Germinal center (tissue), 1 donor: ENCODE measurements at regions not wholly inside any gene's neighbourhood (a gene's known extent, or its start where the extent isn't known, plus 50 kb on each side); places are given as distances from the start of the nearest gene placed in this dataset.

Experiments used
- DNase-seq: peaks from one replicate; pipeline ENCODE4 v3.0.0; 2012; ENCODE audit warnings: mixed read lengths, low spot score

DNA sequence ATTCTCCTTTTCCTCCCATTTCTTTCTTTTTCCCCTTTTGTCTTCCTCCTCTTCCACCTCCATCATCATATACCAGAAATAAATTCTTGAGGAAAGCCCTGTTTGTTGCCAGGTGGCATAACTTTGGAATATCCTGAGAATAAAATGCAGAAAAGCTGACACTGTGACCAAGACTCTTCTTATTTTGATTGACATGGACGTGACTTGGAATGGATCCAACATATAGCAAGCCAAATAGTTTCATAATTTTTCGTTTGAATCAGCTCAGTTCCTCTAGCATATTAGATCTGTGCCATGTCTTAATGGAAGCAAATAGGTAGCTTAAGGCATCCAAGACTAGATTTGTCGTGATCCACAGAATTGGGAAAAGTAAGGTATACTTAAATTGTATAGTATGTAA, 354.7 kb upstream of the FIGN start:
- DNase-seq: no peak

DNA sequence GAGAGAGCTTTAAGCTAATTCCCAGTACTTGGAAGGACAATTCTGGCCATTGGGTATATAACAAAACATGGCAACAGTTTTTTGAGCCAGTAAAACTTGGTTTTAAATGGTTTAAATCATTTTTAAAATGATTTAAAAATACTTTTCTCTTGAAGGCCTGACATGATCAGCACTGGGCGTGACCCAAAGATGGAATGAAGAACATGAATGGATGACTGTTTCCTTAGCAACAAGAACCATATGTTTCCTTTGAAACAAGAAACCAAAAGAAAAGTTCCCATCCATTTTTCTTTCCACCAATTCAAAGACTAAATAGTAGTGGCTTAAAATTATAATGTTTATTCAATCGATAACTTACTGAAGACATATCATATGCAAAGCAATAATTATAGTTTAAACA, 348.3 kb upstream of the FIGN start:
- DNase-seq: no peak

DNA sequence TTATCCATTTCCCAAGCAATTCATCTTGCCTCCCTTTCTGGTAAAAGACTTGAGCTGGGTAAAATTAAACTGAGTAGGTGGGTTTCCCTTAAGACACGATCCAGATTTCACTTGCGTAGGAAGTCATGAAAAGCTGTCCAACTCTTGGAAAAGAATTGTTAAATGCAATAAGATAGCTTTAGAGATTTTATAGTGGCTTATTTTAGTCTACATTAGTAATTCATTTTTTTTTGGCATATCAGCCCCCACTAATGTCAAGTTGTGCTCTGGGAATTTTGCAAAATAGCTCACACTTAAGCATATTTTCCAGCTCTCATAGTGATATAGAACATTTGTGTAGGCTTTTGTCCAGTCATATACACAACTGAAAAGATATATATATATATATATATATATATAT, 344.7 kb upstream of the FIGN start:
- no peak for DNase-seq

DNA sequence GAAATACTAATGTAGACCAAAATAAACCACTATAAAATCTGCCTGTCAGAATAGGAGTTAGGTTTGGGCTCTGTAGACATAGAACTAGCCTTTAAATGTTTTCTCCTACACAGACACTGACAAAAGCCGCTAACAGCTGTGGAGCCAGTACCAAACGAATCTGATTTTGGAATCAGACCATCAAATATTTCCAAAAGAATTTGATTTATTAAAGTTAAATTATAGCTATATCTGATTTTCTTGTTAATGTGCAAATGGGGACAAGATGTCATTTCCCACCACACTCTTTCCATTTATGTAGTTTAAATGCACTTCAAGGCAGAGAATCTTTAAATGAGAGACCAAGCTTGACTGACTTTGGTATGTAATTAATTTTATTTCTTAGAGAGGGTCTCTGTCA, 343.4 kb upstream of the FIGN start:
- no peak for DNase-seq

DNA sequence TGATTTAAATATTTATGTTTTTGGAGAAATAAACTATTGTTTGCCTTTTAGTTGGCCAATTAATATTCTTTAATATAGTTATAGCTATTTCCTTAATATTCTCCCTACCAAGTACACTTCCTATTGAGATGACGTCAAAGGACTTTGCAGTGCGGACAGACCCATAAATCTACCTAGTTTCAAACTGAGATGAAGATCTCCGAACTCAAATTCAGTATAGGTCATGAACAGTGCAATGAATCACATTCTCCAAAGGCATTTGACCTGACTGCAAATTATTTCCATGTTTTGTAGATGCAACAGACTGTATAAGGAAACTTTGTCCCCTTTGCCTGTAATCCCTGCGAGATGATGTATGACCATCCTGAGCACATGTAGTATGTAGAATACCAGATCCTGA, 342.6 kb upstream of the FIGN start:
- no peak for DNase-seq

DNA sequence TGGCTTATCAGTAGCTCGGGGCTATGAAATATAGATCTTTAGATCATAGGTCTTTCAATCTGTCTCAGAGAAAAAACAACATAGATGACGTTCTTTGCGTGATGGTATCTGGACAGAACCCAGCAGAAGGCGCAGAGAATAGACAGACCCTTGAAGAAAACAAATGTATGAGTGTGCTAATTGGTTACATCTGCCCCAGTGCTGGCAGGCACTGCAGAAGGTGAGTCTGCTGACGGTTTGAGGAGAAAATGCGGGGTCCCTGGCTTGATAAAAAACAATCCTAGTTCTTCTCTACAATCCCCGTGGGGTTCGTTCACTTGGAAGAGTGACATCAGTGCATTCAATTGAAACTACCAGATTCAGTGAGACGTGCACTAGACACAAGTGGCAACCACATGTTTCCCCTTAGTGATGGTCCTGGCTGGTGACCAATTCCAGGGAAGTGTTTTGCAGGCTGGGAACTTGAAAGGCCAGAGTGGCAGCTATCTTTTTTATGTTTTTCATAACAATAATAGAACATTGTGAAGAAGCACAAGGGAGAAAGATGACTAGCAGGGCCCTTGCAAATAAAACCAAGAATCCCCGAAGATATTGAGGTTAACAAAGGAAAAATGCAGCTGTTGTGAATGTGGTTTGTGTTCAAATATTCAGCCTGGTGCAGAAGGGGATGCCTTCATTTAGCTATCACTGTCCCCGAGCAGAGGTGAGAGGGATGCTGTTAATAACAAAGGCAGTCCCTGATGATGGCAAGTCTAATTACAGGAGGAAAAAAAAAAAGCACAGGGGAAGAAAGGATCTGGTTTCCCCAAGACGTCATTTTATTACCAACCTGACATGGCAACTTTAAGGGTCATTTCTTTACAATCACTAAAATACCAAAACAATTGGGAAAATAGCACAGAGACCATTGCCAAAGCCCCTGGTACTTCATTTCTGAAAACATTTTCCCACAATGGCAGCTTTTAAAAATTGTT, 337.6 kb upstream of the FIGN start:
- no peak for DNase-seq

DNA sequence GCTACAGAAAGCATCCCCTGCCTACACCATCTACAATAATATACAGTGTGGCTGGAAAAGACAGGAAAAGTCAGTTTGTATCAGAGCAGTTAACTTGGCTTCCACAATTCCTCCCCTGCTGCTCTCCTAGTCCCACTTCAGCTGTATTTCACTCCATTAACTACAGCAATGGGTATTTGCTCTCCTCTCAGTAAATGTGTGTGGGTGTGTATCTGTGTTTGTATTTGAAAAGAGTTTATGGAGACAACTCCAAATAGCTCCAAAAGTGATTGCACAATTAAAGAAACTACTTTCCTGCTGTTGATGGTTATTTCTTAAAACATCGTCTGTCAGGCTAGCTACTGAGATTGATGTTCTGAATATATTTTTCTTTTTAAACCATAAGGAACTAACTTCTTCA, 333.7 kb upstream of the FIGN start:
- no peak for DNase-seq

DNA sequence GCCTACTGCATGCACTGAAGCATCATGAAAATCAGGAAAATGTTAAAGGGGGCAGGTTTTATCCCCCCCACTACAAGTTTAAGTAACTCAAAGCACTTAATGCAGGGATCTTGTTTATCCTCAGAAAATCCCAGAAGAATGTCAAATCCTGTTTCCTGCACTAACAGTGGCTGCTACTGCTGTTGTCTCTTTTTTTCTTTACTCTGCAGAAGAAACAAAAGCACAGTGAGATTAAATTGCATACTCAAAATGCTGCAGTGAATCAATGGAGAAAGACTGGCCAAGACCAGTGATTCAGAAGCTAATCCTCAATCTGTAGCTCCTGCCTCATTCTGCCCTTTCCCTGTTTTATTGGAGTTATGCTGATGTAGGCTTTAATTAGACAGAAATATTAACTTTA, 332.3 kb upstream of the FIGN start:
- DNase-seq: no peak

DNA sequence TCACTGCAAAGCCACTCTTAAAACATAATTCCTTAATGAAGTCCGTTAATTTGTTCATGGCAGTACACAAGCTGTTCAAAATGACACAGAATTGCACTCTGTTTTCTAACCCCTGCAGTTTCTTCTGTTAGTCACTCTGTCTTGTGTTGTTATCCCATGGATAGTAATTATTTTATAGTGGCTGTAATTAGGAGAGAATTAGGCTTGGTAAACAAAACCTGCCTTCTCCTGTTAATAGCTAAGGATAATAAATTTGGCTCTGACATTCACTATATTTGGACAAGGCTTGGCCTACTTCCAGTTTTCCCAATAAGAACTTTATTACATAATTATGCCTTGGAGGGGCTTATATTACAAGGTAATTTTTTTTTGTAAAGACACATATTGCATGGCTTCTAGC, 330.3 kb upstream of the FIGN start:
- no peak for DNase-seq

DNA sequence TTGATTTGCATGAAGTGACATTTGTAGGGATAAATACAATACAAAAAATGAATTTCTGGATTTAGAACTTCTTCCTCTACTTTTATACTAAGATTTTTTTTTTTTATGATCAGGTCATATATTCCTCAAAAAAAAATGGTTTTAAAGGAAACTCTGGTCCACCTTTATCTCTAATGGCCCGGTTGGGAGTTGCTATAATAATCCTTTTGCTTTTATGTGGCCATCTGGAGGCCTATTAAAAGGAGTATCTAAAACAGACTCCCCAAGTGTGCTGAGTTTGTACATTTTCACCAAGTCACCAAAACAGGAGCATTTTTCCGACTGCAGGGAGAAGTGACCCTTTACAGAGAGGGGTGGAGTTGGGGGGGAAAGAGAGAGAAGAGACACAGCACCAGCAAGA, 329.2 kb upstream of the FIGN start:
- no peak for DNase-seq

DNA sequence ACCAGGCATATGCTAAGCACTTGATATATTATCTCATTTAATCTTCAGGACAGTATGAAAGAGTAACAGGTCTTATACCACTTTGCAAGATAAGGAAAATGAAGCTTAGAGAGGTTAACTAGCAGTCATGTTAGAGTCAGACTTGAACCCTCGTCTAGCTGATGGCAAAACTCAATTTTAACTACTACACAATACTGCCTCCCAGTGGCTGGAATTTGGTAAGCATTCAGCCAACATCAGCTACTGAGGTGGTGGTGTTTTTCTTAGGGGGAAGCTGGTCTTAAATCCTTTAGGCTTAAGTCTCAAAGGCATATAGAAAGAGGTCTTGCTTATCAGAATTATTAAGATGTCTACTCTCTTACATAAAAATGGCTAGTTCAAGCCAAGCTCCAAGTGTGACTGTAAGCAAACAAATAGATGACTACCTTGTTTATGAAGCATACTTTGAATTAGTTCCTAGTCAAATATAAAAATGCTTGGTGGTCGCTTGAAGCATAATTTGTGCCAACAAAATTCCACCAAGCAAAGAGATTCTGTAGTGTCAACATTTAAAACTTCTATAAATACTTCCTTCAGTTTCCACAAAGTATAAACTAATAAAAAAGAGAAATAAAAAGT, 325.4 kb upstream of the FIGN start:
- DNase-seq: peak; percentile 3

DNA sequence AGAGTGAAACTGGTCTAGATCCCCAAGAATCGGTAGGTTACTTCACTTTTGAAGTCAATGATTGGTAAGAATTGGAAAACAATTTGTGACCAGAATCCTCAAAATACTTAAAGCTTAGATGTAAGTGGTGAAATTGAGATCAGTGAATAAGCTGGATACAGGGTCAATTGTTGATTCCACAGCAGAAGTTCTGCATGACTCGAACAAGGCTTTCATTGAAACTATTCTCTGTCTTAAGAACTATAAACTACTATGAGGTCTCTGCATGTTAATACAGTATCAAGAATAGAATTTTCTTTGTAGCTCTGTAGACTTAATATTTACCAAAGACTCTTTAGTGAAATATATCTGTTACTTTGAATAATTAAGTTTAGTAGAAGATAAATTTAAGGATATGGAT, 324.2 kb upstream of the FIGN start:
- DNase-seq: no peak

DNA sequence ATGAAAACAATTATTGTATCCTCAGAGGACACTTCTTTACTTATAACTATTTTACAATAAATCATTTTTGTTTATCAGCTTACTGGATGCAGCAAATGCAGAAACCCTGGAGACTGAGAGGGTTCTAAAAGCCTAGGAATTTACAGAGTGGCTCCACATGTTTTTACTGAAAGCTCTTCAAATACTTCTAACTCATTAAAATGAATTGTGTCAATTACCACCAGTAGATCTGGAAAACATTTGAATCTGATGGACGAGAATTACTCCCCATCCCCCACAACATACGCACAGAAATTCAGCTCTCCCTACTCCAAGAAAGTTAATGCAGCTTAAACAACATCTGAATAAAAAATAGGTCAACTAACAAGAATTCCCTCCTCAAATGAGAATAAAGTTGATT, 319.8 kb upstream of the FIGN start:
- no peak for DNase-seq

DNA sequence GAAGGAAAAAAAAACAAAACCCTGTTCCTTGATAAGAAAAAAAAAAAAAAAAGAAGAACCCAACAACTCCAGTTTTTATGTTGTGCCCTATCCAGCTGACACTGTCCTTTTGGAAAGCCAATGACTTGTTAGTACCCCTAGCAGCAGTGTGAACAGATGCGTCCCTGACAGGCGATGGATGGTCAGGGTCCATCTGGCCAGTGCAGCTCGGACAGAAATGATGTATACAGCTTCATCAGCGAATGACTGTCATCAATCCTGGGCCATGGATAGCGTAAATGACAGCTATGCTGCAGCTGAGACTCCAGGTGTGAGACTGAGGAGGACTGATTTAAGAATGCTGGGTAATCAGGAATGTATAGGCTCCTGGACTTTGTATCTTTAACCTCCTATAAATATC, 318.8 kb upstream of the FIGN start:
- no peak for DNase-seq

DNA sequence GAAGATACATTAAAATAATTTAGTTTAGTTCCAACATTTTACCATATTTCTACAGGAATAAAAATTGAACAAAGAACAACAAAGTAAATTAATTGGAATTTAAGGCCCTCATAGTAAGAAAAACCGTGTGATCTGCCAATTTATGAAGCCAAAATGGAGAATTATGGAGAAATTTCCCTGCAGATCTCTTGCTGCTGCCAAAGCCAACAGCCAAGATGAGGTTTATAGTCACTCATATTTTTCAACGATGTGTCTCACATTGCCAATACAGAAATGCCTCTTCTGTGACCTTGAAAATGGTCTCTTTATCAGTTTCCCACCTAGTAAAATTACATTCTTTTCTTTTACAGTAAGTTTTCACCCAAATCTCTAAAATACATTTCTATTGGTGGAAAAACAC, 317.2 kb upstream of the FIGN start:
- no peak for DNase-seq

DNA sequence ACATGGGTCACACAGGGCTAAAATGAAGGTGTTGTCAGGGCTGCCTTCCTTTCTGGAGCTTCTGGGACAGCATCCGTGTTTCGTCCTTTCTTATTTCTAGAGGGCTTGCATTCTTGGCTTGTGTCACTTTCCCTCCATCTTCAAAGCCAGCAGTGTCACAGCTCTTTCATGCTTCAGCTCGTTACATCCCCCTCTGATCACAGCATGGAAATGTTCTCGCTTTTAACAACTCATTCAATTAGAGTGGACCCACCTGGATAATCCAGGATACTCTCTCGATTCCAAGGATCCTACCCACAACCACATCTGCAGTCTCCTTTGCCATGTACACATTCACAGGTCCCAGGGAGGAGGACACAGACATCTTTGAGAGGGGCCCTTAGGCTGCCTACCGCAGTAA, 316.2 kb upstream of the FIGN start:
- DNase-seq: no peak

DNA sequence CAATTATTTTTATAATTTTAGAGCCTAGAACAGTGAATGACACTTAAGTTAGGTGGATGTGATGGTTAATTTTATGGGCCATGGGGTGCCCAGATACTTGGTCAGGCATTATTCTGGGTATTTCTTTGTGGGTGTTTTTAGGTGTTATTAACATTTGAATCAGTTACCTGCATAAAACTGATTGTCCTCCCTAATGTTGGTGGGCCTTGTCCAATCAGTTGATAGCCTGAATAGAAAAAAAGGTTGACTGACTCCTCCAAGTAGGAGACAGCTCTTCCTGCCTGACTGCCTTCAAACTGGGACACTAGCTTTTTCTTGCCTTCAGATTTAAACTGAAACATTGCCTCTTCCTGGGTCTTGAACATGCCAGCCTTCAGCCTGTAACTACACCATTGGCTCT, 312.9 kb upstream of the FIGN start:
- DNase-seq: no peak

DNA sequence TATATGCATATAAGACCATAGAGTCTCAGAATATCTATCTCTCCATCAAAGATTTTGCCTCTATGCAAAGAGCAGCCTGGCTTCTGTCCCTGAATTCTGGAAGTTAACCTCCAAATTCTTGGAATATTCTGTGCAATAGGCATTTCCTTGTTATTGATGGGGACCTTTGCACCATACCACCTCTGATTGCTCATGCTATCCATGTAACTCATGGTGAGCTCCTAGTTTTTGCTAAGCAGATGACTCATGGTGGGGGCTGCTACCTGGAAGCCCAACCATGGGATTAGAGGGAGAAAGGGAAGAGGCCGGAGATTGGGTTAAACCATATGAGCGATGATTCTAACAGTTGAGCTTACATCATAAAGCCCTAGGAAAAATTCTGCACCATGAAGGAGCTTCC, 310.2 kb upstream of the FIGN start:
- no peak for DNase-seq

DNA sequence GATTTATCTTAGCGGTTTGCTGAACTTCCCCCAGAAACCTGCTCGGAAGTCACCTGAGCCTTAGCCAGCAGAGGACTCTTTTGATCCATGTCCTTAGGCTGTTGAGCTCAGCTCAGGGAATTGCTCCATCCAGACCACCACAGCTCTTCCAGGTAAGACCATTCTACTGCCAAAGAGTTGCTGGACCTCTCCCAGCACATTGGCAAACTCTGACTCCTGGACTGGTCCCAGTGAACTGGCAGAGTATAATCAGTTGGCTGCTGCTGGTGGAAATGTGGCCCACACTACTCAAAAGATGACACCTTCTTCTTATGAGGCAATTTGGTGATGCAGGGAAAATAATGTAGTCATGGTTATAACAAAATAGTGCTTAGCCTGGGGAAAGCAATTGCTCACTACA, 308.8 kb upstream of the FIGN start:
- DNase-seq: no peak

DNA sequence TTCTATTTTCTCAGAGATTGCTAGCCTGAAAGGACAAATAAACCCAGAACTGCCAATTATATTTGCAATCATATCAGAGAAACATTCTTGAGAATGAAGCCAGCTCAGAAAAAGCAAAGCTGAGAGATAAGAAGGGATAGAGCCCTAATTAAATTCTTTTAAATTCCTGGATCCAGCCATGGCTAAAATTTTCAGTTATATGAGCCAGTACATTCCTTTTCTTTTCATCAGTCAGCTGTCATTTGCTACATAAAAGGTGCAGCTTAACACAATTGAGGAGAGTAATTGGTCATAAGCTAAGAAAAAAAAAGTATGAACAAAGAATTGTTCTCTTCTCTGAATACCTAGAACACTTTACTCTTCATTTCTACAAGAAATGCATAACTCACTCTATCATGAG, 303.5 kb upstream of the FIGN start:
- no peak for DNase-seq

DNA sequence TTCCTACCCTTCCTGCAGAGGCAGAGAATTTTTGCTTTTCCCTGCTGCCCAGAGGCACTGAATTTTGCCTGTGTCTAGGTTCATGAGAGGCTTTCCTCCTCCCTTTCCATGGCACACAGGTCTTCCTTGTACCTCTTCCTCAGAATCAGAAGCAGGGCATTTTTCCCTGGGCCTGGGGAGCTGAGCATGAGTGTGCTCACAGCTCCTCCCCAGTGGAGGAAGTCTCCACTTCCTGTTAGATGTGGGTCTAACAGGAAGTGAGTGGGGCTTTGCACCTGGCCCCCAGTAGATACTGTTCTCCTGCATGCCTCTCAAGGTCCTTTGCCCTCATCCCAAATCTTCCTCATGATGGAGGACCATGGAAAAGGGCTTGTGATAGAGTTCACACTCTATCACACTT, 297.2 kb upstream of the FIGN start:
- no peak for DNase-seq

DNA sequence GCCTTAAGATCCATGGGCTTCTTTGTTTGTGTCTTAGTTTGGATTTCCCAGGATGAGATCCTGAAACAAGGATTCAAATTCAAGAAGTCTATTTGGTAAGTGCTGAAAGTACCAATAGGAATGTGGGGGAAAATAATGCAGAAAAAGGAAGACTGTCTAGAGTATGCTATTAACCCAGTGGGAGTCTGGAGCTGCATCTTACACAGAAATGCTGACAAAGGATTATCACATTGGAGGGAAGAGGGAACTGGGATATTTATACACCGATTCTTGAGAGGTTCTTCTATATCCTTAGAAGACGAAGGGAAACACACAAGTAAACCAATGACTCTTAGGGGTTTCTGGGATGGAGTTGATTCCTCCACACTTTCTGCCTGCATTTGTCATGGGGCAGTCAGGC, 294.8 kb upstream of the FIGN start:
- DNase-seq: no peak

DNA sequence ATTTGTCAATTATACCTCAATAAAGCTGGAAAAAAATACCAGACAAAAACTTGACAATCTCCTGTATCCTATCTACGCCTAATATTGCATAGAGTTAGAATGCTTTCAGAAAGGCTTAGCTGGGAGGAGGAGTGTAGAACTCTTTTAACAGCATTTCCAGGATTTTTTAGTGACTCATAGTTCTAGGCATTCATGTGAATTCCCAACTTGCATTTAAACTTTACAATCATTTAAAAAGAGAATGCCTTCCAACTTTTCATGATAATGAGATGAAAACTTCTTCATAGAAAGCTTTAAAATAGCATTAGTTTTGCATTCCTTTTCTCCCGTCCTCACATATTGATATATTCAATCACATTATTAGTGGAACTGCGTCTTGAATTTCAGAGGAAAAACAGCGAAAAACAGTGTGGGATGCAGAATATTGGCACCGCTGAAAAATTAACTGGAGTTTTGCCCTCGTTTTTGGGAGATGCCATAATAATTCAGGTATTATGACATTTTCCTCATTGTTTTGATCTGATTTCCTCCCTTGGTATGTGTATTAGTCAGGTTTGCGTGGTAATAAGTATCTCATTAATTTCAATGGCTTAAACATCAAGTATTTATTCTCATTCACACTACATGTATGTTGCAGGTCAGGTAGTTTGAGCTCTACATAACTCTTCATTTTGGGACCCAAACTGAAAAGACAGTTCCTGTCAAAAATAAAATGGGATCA, 293.2 kb upstream of the FIGN start:
- DNase-seq: no peak
